OCI-LY1 (cell line): ENCODE measurements at regions not wholly inside any gene's neighbourhood (a gene's known extent, or its start where the extent isn't known, plus 50 kb on each side); places are given as distances from the start of the nearest gene placed in this dataset.

Experiments used
- H2AFZ ChIP-seq: fragments of 200-600 bp; sonication (generic), shearing (Covaris generic); 2 replicates; pipeline ENCODE4 v1.6.0; 2014; ENCODE audit warnings: antibody characterized with exemption, mild to moderate bottlenecking, low read length
- H3F3A ChIP-seq: fragments of 200-600 bp; sonication (generic), shearing (Covaris generic); 2 replicates; pipeline ENCODE4 v1.6.0; 2014; ENCODE audit warnings: mild to moderate bottlenecking, antibody characterized with exemption, low read length, moderate library complexity; ENCODE audit not compliant: insufficient read depth
- H3K27ac ChIP-seq: fragments of 200-600 bp; sonication (generic); 2 replicates; pipeline ENCODE4 v1.5.1; 2014; ENCODE audit warnings: low read length, mixed run types, mild to moderate bottlenecking, low read depth; ENCODE audit not compliant: poor library complexity, severe bottlenecking
- H3K27me3 ChIP-seq: fragments of 200-600 bp; sonication (generic); 2 replicates; pipeline ENCODE4 v1.6.0; 2014; ENCODE audit warnings: antibody characterized with exemption, mild to moderate bottlenecking, low read length, moderate library complexity; ENCODE audit not compliant: insufficient read depth
- H3K36me3 ChIP-seq: fragments of 200-600 bp; sonication (generic); 2 replicates; pipeline ENCODE4 v1.6.1; 2014; ENCODE audit warnings: mild to moderate bottlenecking, antibody characterized with exemption, low read length, moderate library complexity, mixed read lengths; ENCODE audit not compliant: insufficient read depth
- H3K4me1 ChIP-seq: fragments of 200-600 bp; sonication (generic); 2 replicates; pipeline ENCODE4 v1.5.1; 2014; ENCODE audit warnings: mild to moderate bottlenecking, low read length, moderate library complexity; ENCODE audit not compliant: insufficient read depth, severe bottlenecking
- H3K4me2 ChIP-seq: fragments of 200-600 bp; sonication (generic), shearing (Covaris generic); 2 replicates; pipeline ENCODE4 v1.6.1; 2014; ENCODE audit warnings: low read length
- H3K4me3 ChIP-seq: fragments of 200-600 bp; sonication (generic); 2 replicates; pipeline ENCODE4 v1.5.1; 2014; ENCODE audit warnings: low read length, low read depth, mild to moderate bottlenecking, mixed read lengths; ENCODE audit not compliant: poor library complexity, severe bottlenecking
- H3K79me2 ChIP-seq: fragments of 200-600 bp; shearing (Covaris generic); 2 replicates; pipeline ENCODE4 v1.6.1; 2016; ENCODE audit warnings: mixed run types, low read length, mixed read lengths; ENCODE audit not compliant: insufficient read depth
- H3K9ac ChIP-seq: fragments of 200-600 bp; sonication (generic), shearing (Covaris generic); 2 replicates; pipeline ENCODE4 v1.6.1; 2014; ENCODE audit warnings: mild to moderate bottlenecking, low read length, mixed read lengths
- H3K9me2 ChIP-seq: fragments of 200-600 bp; sonication (generic), shearing (Covaris generic); 2 replicates; pipeline ENCODE4 v1.6.1; 2014; ENCODE audit warnings: low read depth, mild to moderate bottlenecking, low read length, mixed read lengths
- H3K9me3 ChIP-seq: fragments of 200-600 bp; shearing (Covaris generic); 2 replicates; pipeline ENCODE4 v1.6.1; 2014; ENCODE audit warnings: low read length, mixed read lengths
- H4K20me1 ChIP-seq: fragments of 200-600 bp; sonication (generic), shearing (Covaris generic); 2 replicates; pipeline ENCODE4 v1.6.0; 2016; ENCODE audit warnings: mild to moderate bottlenecking, low read length; ENCODE audit not compliant: insufficient read depth
- EZH2 ChIP-seq: fragments of 200-600 bp; sonication (generic), shearing (Covaris generic); IDR thresholded peaks from 2 replicates; pipeline ENCODE4 v1.8.0; 2017; ENCODE audit warnings: borderline replicate concordance, mixed run types, mild to moderate bottlenecking, antibody characterized with exemption, low read length, moderate library complexity, mixed read lengths
- TF ChIP-seq, protein P1 (sequence below): fragments of 200-600 bp; sonication (generic), shearing (Covaris generic); IDR thresholded peaks from 2 replicates; pipeline ENCODE4 v1.5.1; 2017; ENCODE audit warnings: mild to moderate bottlenecking, antibody characterized with exemption, low read length, moderate library complexity, mixed read lengths

DNA sequence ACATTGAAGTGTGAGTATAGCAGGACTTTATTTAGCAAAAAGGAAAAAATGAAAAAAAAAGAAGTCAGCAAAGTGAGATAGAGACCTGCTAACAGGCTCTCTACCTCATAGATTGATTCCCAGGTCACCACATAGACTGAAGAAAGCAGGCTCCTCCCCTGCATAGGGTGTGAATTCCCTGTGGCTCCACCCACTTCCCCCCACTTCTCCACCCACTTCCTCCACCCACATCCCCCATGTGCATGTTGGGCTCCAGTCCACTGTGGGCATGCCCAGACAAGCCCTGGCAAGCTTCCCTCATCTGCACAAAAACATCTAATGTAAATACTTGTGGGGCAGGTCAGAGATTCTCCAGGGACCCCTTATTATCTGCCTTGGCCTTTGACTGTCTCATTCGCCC, 97.8 kb downstream of the TMEM47 start:
- no peak overlapping the region for H3K4me2 ChIP-seq
- no peaks in the 10 kb centered on the region for H4K20me1 ChIP-seq
- no peak overlapping the region for H3K9ac ChIP-seq
- H3K4me3 ChIP-seq: no peak overlapping the region
- H3K36me3 ChIP-seq: no peaks in the 10 kb centered on the region
- no peaks in the 10 kb centered on the region for H3K27me3 ChIP-seq
- H3F3A ChIP-seq: no peaks in the 10 kb centered on the region
- no peaks in the 10 kb centered on the region for H3K9me3 ChIP-seq
- H3K79me2 ChIP-seq: no peaks in the 10 kb centered on the region
- H3K4me1 ChIP-seq: no peaks in the 10 kb centered on the region
- H2AFZ ChIP-seq: no peak overlapping the region
- H3K27ac ChIP-seq: no peak overlapping the region
- no peaks in the 10 kb centered on the region for H3K9me2 ChIP-seq
- TF ChIP-seq, protein P1, sequence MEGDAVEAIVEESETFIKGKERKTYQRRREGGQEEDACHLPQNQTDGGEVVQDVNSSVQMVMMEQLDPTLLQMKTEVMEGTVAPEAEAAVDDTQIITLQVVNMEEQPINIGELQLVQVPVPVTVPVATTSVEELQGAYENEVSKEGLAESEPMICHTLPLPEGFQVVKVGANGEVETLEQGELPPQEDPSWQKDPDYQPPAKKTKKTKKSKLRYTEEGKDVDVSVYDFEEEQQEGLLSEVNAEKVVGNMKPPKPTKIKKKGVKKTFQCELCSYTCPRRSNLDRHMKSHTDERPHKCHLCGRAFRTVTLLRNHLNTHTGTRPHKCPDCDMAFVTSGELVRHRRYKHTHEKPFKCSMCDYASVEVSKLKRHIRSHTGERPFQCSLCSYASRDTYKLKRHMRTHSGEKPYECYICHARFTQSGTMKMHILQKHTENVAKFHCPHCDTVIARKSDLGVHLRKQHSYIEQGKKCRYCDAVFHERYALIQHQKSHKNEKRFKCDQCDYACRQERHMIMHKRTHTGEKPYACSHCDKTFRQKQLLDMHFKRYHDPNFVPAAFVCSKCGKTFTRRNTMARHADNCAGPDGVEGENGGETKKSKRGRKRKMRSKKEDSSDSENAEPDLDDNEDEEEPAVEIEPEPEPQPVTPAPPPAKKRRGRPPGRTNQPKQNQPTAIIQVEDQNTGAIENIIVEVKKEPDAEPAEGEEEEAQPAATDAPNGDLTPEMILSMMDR: no peak
- TF ChIP-seq EZH2: no peak

DNA sequence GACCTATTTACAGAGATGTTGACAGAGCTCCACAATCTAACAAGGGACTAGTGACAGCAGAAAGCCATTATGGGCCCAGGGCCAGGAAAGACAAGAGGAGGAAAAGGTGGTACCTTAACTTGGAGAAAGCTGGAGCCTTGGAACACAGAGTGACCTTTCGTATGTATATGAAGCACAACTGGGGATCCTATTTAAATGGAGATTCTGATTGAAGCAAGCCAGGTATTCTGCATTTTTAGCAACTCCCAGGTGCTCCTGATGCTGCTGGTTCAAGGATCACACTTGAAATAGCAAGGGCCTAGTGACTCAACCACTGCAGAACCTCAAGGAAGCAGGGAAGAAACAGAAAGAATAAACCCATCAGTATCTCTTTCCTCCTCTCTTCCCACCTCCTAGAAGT, 99.4 kb downstream of the TMEM47 start:
- Histone ChIP-seq H3K79me2 (no peaks in the 10 kb centered on the region), H2AFZ (no peak overlapping the region), H3K27me3 (no peaks in the 10 kb centered on the region), H4K20me1 (no peaks in the 10 kb centered on the region), H3K9me3 (no peaks in the 10 kb centered on the region), H3F3A (no peaks in the 10 kb centered on the region), H3K4me3 (no peak overlapping the region), H3K4me2 (no peak overlapping the region), H3K36me3 (no peaks in the 10 kb centered on the region), H3K9ac (no peak overlapping the region), H3K27ac (no peak overlapping the region), H3K4me1 (no peaks in the 10 kb centered on the region), H3K9me2 (no peaks in the 10 kb centered on the region)
- no peak for TF ChIP-seq EZH2
- TF ChIP-seq, protein P1: no peak

DNA sequence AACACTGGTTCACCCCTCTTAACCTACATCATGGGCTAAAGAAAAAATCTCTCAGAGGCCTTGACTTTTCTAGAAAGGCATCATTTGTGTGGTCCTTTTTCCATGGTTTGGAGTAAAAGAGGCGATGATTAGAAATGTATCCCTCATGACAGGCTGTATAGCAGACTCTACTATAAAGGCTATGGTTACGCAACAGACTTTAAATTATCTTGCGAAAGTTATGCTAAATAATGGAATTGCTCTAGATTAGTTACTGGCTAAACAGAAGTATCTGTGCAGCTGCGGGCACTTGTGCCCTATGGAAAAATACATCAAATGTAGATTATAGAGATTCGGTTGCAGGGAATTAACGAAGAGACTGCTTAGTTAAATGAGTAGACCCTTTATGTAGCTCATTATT, 101.6 kb downstream of the TMEM47 start:
- TF ChIP-seq EZH2: no peak
- TF ChIP-seq, protein P1: no peak
- no peaks in the 10 kb centered on the region for H3K9me3 ChIP-seq
- no peaks in the 10 kb centered on the region for H3K79me2 ChIP-seq
- no peak overlapping the region for H3K4me2 ChIP-seq
- no peaks in the 10 kb centered on the region for H4K20me1 ChIP-seq
- no peak overlapping the region for H2AFZ ChIP-seq
- H3K27me3 ChIP-seq: no peaks in the 10 kb centered on the region
- H3K36me3 ChIP-seq: no peaks in the 10 kb centered on the region
- no peak overlapping the region for H3K9ac ChIP-seq
- H3K9me2 ChIP-seq: no peaks in the 10 kb centered on the region
- no peaks in the 10 kb centered on the region for H3F3A ChIP-seq
- H3K27ac ChIP-seq: no peak overlapping the region
- no peak overlapping the region for H3K4me3 ChIP-seq
- H3K4me1 ChIP-seq: no peaks in the 10 kb centered on the region
